WTC11 (cell line): ENCODE measurements at regions not wholly inside any gene's neighbourhood (a gene's known extent, or its start where the extent isn't known, plus 50 kb on each side); places are given as distances from the start of the nearest gene placed in this dataset.

Experiments used
- ATAC-seq: fragments of 200-7000 bp; cut with Tn5 transposase; 2 replicates; pipeline ENCODE4 v1.10.0; 2021; ENCODE audit warnings: mild to moderate bottlenecking, moderate library complexity
- CTCF ChIA-PET: fragments of 300-600 bp; sonication (Branson Sonifier 250); formaldehyde crosslinking; loops from one replicate; lab custom pipeline; 2021; ENCODE audit warnings: antibody characterized with exemption; lab: Charles Lee
- POLR2A ChIA-PET: fragments of 350-600 bp; sonication (Branson Sonifier 250); formaldehyde crosslinking; loops from one replicate; lab custom pipeline; 2021; ENCODE audit warnings: antibody characterized with exemption; lab: Charles Lee
- DNase-seq: peaks from one replicate; pipeline ENCODE4 v3.0.0; 2021; ENCODE audit warnings: low spot score
- H3K27ac Mint-ChIP-seq: 2 replicates; pipeline ENCODE4 v1.8.0; 2021; ENCODE audit warnings: mixed read lengths
- H3K27me3 Mint-ChIP-seq: 2 replicates; pipeline ENCODE4 v1.8.0; 2021; ENCODE audit warnings: low read depth, mild to moderate bottlenecking, moderate library complexity, mixed read lengths
- H3K36me3 Mint-ChIP-seq: 2 replicates; pipeline ENCODE4 v1.8.0; 2021; ENCODE audit warnings: mixed read lengths
- H3K4me1 Mint-ChIP-seq: 2 replicates; pipeline ENCODE4 v1.8.0; 2022; ENCODE audit warnings: mixed read lengths
- H3K4me3 Mint-ChIP-seq: 2 replicates; pipeline ENCODE4 v1.8.0; 2021; ENCODE audit warnings: mild to moderate bottlenecking, moderate library complexity, mixed read lengths
- H3K9me3 Mint-ChIP-seq: 2 replicates; pipeline ENCODE4 v1.8.0; 2021; ENCODE audit warnings: mixed read lengths
- CREM ChIP-seq: sonication (generic); formaldehyde crosslinking; IDR thresholded peaks from 2 replicates; pipeline ENCODE4 v1.8.1; 2022; ENCODE audit warnings: mild to moderate bottlenecking, missing genetic modification reagents, moderate library complexity
- FOXJ3 ChIP-seq: sonication (generic); formaldehyde crosslinking; IDR thresholded peaks from 2 replicates; pipeline ENCODE4 v1.9.0; 2021; ENCODE audit warnings: missing genetic modification reagents, mild to moderate bottlenecking, borderline replicate concordance
- GRHL2 ChIP-seq: fragments of 250-450 bp; sonication (Bioruptor Pico); IDR thresholded peaks from 2 replicates; pipeline ENCODE4 v1.8.0; 2022; ENCODE audit warnings: mild to moderate bottlenecking, moderate library complexity; ENCODE audit not compliant: insufficient replicate concordance, severe bottlenecking
- OVOL2 ChIP-seq: fragments of 250-450 bp; sonication (Bioruptor Pico); IDR thresholded peaks from 2 replicates; pipeline ENCODE4 v1.9.0; 2021; ENCODE audit warnings: mild to moderate bottlenecking, borderline replicate concordance
- RELA ChIP-seq: sonication (generic); formaldehyde crosslinking; IDR thresholded peaks from 2 replicates; pipeline ENCODE4 v1.8.1; 2022; ENCODE audit warnings: missing genetic modification reagents, mild to moderate bottlenecking, borderline replicate concordance
- SMAD4 ChIP-seq: sonication (generic); formaldehyde crosslinking; IDR thresholded peaks from 2 replicates; pipeline ENCODE4 v1.8.0; 2022; ENCODE audit warnings: mild to moderate bottlenecking, missing genetic modification reagents
- TEAD4 ChIP-seq: sonication (generic); formaldehyde crosslinking; IDR thresholded peaks from 2 replicates; pipeline ENCODE4 v1.8.0; 2022; ENCODE audit warnings: mild to moderate bottlenecking, missing genetic modification reagents
- TP53 ChIP-seq: sonication (generic); formaldehyde crosslinking; IDR thresholded peaks from 2 replicates; pipeline ENCODE4 v1.8.1; 2023; ENCODE audit warnings: mild to moderate bottlenecking, missing genetic modification reagents
- ZNF317 ChIP-seq: sonication (generic); formaldehyde crosslinking; IDR thresholded peaks from 2 replicates; pipeline ENCODE4 v1.8.1; 2023; ENCODE audit warnings: low read depth, mild to moderate bottlenecking, moderate library complexity, missing genetic modification reagents, borderline replicate concordance
- TF ChIP-seq, protein P1 (sequence below): sonication (generic); formaldehyde crosslinking; IDR thresholded peaks from 2 replicates; pipeline ENCODE4 v1.8.1; 2023; ENCODE audit warnings: mild to moderate bottlenecking, missing genetic modification reagents, borderline replicate concordance
- TF ChIP-seq, protein P2 (sequence below): sonication (generic); formaldehyde crosslinking; IDR thresholded peaks from 2 replicates; pipeline ENCODE4 v1.8.0; 2023; ENCODE audit warnings: mild to moderate bottlenecking, missing genetic modification reagents
- TF ChIP-seq, protein P3 (sequence below): fragments of 250-450 bp; sonication (Bioruptor Pico); IDR thresholded peaks from 2 replicates; pipeline ENCODE4 v1.9.0; 2021; ENCODE audit warnings: mild to moderate bottlenecking, borderline replicate concordance
- TF ChIP-seq, protein P4 (sequence below): sonication (generic); formaldehyde crosslinking; IDR thresholded peaks from 2 replicates; pipeline ENCODE4 v1.8.0; 2022; ENCODE audit warnings: missing genetic modification reagents
- TF ChIP-seq, protein P5 (sequence below): fragments of 250-450 bp; sonication (Bioruptor Pico); IDR thresholded peaks from 2 replicates; pipeline ENCODE4 v1.9.0; 2021; ENCODE audit warnings: mild to moderate bottlenecking
- TF ChIP-seq, protein P6 (sequence below): sonication (generic); formaldehyde crosslinking; IDR thresholded peaks from 2 replicates; pipeline ENCODE4 v1.8.0; 2022; ENCODE audit warnings: mild to moderate bottlenecking, missing genetic modification reagents

DNA sequence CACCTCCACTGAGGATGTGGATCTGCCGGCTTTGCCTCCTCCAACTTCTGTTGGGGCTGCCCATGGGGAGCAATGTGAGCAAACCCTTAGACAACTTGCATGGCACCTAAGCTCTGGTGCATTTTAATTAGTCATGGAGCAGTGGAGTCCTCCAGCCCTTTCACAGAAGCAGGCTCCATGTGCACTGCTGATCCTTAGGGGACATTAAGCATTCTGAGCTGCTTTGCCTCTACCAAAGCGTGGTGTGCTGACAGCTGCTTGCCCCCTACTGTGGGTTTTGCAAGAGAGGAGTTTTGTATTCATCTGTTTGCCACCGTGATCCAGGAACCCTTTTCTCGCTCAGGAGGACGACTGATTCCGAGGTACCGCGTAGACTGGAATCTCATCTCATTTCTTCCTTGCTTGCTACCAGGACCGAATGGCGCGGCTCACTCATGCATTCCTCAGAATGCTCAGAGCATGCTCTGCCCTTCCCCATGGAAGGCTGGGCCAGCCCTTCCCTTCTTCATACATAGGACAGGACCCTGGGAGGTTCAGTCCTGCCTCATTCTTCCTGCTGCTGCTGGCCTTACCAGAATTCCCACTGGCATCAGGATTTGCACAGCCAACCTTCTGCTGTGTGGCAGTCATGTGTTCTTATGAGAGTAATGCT, 432.5 kb downstream of the GADD45G start:
- no peak for DNase-seq
- POLR2A ChIA-PET = no interaction called here

More for the DNA sequence above, 432.5 kb downstream of the GADD45G start:
- no peak overlapping the region; the same call in 1 of the 2 replicates for H3K27ac Mint-ChIP-seq
- H3K36me3 Mint-ChIP-seq = no peaks in the 10 kb centered on the region
- TF ChIP-seq GRHL2 (CRISPR knock-in tag) (no peak), OVOL2 (CRISPR knock-in tag) (no peak), CREM (CRISPR knock-in tag) (no peak), TEAD4 (CRISPR knock-in tag) (no peak), RELA (no peak), TP53 (CRISPR knock-in tag) (no peak), ZNF317 (CRISPR knock-in tag) (no peak), SMAD4 (no peak), FOXJ3 (no peak)
- TF ChIP-seq, protein P1, sequence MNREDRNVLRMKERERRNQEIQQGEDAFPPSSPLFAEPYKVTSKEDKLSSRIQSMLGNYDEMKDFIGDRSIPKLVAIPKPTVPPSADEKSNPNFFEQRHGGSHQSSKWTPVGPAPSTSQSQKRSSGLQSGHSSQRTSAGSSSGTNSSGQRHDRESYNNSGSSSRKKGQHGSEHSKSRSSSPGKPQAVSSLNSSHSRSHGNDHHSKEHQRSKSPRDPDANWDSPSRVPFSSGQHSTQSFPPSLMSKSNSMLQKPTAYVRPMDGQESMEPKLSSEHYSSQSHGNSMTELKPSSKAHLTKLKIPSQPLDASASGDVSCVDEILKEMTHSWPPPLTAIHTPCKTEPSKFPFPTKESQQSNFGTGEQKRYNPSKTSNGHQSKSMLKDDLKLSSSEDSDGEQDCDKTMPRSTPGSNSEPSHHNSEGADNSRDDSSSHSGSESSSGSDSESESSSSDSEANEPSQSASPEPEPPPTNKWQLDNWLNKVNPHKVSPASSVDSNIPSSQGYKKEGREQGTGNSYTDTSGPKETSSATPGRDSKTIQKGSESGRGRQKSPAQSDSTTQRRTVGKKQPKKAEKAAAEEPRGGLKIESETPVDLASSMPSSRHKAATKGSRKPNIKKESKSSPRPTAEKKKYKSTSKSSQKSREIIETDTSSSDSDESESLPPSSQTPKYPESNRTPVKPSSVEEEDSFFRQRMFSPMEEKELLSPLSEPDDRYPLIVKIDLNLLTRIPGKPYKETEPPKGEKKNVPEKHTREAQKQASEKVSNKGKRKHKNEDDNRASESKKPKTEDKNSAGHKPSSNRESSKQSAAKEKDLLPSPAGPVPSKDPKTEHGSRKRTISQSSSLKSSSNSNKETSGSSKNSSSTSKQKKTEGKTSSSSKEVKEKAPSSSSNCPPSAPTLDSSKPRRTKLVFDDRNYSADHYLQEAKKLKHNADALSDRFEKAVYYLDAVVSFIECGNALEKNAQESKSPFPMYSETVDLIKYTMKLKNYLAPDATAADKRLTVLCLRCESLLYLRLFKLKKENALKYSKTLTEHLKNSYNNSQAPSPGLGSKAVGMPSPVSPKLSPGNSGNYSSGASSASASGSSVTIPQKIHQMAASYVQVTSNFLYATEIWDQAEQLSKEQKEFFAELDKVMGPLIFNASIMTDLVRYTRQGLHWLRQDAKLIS (CRISPR knock-in tag) = no peak
- TF ChIP-seq, protein P2, sequence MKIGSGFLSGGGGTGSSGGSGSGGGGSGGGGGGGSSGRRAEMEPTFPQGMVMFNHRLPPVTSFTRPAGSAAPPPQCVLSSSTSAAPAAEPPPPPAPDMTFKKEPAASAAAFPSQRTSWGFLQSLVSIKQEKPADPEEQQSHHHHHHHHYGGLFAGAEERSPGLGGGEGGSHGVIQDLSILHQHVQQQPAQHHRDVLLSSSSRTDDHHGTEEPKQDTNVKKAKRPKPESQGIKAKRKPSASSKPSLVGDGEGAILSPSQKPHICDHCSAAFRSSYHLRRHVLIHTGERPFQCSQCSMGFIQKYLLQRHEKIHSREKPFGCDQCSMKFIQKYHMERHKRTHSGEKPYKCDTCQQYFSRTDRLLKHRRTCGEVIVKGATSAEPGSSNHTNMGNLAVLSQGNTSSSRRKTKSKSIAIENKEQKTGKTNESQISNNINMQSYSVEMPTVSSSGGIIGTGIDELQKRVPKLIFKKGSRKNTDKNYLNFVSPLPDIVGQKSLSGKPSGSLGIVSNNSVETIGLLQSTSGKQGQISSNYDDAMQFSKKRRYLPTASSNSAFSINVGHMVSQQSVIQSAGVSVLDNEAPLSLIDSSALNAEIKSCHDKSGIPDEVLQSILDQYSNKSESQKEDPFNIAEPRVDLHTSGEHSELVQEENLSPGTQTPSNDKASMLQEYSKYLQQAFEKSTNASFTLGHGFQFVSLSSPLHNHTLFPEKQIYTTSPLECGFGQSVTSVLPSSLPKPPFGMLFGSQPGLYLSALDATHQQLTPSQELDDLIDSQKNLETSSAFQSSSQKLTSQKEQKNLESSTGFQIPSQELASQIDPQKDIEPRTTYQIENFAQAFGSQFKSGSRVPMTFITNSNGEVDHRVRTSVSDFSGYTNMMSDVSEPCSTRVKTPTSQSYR (CRISPR knock-in tag) = no peak
- TF ChIP-seq, protein P3, sequence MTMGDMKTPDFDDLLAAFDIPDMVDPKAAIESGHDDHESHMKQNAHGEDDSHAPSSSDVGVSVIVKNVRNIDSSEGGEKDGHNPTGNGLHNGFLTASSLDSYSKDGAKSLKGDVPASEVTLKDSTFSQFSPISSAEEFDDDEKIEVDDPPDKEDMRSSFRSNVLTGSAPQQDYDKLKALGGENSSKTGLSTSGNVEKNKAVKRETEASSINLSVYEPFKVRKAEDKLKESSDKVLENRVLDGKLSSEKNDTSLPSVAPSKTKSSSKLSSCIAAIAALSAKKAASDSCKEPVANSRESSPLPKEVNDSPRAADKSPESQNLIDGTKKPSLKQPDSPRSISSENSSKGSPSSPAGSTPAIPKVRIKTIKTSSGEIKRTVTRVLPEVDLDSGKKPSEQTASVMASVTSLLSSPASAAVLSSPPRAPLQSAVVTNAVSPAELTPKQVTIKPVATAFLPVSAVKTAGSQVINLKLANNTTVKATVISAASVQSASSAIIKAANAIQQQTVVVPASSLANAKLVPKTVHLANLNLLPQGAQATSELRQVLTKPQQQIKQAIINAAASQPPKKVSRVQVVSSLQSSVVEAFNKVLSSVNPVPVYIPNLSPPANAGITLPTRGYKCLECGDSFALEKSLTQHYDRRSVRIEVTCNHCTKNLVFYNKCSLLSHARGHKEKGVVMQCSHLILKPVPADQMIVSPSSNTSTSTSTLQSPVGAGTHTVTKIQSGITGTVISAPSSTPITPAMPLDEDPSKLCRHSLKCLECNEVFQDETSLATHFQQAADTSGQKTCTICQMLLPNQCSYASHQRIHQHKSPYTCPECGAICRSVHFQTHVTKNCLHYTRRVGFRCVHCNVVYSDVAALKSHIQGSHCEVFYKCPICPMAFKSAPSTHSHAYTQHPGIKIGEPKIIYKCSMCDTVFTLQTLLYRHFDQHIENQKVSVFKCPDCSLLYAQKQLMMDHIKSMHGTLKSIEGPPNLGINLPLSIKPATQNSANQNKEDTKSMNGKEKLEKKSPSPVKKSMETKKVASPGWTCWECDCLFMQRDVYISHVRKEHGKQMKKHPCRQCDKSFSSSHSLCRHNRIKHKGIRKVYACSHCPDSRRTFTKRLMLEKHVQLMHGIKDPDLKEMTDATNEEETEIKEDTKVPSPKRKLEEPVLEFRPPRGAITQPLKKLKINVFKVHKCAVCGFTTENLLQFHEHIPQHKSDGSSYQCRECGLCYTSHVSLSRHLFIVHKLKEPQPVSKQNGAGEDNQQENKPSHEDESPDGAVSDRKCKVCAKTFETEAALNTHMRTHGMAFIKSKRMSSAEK = no peak
- TF ChIP-seq, protein P4, sequence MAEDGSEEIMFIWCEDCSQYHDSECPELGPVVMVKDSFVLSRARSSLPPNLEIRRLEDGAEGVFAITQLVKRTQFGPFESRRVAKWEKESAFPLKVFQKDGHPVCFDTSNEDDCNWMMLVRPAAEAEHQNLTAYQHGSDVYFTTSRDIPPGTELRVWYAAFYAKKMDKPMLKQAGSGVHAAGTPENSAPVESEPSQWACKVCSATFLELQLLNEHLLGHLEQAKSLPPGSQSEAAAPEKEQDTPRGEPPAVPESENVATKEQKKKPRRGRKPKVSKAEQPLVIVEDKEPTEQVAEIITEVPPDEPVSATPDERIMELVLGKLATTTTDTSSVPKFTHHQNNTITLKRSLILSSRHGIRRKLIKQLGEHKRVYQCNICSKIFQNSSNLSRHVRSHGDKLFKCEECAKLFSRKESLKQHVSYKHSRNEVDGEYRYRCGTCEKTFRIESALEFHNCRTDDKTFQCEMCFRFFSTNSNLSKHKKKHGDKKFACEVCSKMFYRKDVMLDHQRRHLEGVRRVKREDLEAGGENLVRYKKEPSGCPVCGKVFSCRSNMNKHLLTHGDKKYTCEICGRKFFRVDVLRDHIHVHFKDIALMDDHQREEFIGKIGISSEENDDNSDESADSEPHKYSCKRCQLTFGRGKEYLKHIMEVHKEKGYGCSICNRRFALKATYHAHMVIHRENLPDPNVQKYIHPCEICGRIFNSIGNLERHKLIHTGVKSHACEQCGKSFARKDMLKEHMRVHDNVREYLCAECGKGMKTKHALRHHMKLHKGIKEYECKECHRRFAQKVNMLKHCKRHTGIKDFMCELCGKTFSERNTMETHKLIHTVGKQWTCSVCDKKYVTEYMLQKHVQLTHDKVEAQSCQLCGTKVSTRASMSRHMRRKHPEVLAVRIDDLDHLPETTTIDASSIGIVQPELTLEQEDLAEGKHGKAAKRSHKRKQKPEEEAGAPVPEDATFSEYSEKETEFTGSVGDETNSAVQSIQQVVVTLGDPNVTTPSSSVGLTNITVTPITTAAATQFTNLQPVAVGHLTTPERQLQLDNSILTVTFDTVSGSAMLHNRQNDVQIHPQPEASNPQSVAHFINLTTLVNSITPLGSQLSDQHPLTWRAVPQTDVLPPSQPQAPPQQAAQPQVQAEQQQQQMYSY (CRISPR knock-in tag) = no peak
- TF ChIP-seq, protein P5, sequence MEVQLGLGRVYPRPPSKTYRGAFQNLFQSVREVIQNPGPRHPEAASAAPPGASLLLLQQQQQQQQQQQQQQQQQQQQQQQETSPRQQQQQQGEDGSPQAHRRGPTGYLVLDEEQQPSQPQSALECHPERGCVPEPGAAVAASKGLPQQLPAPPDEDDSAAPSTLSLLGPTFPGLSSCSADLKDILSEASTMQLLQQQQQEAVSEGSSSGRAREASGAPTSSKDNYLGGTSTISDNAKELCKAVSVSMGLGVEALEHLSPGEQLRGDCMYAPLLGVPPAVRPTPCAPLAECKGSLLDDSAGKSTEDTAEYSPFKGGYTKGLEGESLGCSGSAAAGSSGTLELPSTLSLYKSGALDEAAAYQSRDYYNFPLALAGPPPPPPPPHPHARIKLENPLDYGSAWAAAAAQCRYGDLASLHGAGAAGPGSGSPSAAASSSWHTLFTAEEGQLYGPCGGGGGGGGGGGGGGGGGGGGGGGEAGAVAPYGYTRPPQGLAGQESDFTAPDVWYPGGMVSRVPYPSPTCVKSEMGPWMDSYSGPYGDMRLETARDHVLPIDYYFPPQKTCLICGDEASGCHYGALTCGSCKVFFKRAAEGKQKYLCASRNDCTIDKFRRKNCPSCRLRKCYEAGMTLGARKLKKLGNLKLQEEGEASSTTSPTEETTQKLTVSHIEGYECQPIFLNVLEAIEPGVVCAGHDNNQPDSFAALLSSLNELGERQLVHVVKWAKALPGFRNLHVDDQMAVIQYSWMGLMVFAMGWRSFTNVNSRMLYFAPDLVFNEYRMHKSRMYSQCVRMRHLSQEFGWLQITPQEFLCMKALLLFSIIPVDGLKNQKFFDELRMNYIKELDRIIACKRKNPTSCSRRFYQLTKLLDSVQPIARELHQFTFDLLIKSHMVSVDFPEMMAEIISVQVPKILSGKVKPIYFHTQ (CRISPR knock-in tag) = no peak
- TF ChIP-seq, protein P6, sequence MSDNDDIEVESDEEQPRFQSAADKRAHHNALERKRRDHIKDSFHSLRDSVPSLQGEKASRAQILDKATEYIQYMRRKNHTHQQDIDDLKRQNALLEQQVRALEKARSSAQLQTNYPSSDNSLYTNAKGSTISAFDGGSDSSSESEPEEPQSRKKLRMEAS (CRISPR knock-in tag) = no peak
- no peak overlapping the region for H3K4me3 Mint-ChIP-seq
- peaks cover 10% of the 10 kb centered on the region for H3K9me3 Mint-ChIP-seq
- CTCF ChIA-PET = interaction anchor here (1.2 to 2.5 kb wide), 3 partner anchors 13 to 444 kb away, joined by 3 to 7 read pairs (median 5); no protein-coding TSS in a partner anchor
- no peaks in the 10 kb centered on the region; the same call in none of the 2 replicates for H3K27me3 Mint-ChIP-seq
- H3K4me1 Mint-ChIP-seq = peaks cover 32% of the 10 kb centered on the region
- peak; percentile 27 for ATAC-seq
